Stimulated activated CD4-positive, alpha-beta T cell treated with anti-CD3 and anti-CD28 coated beads, Interleukin-4, amount 100 ng/mL, for 4 hours (primary cell): ENCODE measurements at regions not wholly inside any gene's neighbourhood (a gene's known extent, or its start where the extent isn't known, plus 50 kb on each side); places are given as distances from the start of the nearest gene placed in this dataset.

Experiments used
- DNase-seq, 2 experiments: peaks; one replicate each; pipeline ENCODE4 v3.0.0-alpha.2; 2020

DNA sequence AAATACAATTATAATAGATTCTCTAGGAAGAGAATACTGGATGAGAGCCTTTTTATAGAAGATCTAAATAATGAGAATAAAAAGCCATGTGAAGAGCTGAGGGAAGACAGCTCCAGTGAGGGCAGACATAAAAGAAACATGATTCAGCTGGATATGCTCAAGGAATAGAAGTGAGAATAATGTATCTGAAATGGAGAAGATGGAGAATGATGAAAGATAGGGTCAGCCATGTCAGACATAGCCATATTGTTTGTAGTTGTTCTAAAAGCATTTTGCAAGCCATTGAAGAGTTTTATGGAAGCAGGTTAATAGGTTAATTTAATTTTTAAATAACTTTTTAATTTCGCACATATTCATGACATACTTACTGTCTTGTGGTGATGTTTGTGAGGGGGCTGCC is 713.5 kb upstream of the ARPP21 start:
- no peak for DNase-seq

DNA sequence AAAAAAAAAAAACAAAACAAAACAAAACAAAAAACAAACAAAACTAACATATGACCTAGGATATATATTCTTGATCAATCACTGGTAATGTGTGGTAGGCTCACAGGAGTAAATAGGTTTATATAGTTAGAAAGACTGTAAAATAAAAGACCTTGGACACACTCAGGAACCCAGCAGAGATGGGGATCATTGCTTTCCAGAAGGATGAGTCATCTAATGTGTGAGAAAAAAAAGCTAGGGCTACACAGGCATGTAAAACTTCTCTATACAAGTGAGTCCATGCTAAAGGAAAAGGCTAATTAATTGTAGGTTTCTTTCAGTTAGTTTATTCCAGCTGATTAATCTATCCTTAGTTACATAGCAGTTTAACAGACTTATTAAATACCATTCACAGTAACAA is 710.3 kb upstream of the ARPP21 start:
- DNase-seq: no peak

DNA sequence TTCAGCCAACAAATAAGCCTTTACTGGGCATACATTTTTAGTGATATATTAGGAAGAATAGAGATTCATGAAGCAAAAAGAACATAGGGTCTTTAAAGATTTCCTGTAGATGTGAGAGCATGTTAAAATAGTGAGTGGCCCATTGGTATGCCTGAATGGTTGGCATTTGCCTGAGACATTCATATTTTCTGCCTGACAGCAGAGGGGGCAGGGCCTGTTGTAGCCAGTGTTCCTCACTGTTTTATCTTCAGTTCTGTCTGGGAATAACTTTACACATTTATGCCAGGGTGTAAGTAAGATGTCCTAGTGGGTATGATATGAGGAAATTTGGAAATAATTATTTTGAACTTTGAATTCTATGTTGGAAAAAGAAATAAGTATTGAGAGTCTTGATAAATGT is 704.7 kb upstream of the ARPP21 start:
- DNase-seq: no peak

DNA sequence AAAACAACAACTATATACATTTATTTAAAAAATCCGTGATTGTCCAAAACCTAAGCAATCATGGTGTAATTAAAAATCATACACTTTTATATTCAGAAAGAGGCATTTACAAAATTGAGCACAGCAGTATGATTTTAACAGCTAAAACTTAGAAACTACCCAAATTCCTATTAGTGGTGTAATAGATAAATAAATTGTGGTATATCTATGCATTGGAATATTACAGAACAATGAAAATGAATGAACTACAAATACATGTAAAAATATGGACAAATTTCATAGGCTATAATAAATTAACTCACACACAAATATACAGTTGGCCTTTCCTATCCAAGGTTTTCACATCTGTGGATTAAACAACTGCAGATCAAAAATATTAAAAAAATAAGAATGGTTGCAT is 700.5 kb upstream of the ARPP21 start:
- DNase-seq: no peak

GRCh38 chr3:34942256-34942655 is 697.1 kb upstream of the ARPP21 start:
- no peak for DNase-seq

DNA sequence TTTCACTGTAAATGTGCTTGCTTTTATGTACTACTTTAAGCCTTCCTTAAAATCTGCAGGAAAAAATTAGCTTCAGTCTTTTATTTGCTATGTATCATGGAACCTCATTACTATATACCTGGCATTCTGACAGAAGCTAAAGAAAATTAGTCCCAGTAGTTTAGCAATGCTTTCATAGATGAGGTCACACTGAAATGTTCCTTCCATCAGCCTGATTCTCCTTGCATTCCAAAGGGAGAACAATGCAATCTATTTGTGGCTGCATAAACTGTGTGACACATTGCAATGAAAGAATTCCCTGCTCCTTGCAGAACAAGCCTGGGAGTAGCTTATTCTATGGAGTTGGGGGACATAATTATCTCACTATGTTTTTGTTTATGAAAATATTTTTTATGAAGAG is 691.5 kb upstream of the ARPP21 start:
- DNase-seq: no peak

- no peak for DNase-seq
These were observed 690.8 kb upstream of the ARPP21 start for GRCh38 chr3:34948517-34948916.

DNA sequence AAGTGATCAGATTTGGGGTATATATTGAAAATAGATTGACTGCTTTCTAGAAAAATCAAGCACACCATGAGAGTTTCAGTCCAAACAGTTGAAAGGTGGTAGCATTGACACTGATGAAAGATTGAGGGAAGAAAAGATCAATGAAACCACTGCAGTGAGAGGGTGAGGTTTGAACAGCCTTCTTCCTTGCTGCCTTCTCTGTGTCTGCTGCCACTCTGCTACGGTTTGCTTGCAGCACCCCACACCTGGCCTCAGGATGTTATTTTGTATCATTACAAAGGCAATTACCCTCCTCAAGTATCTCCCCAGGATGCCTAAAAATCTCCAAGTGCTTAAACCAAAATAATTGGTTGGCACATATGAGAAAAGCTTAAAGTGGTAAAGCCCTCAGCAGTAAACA is 683.6 kb upstream of the ARPP21 start:
- DNase-seq: no peak

GRCh38 chr3:34956511-34956910 is 682.8 kb upstream of the ARPP21 start:
- no peak for DNase-seq

DNA sequence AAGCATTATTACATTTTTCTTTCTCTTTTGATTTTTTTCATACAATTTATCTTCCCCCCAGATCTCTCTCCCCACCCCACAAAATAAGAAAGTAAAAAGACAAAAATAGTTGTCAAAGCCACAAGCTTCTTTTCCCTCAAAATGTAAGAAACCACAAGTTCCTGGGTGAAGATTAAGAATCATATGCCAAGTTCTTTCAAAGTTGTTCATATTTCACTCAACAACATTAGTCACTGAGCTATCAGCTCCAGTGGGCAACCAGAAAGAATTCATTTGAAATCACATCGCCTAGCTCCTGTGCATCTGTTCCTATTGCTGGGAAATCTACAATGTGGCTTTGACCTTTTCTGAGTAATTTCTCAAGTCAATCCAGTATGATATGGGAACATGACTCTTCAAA is 681.6 kb upstream of the ARPP21 start:
- no peak for DNase-seq

- no peak for DNase-seq
These were observed 669.8 kb upstream of the ARPP21 start for GRCh38 chr3:34969513-34969912.

GRCh38 chr3:34972481-34972880 is 666.8 kb upstream of the ARPP21 start:
- DNase-seq: no peak

- DNase-seq: no peak
These were observed 665.7 kb upstream of the ARPP21 start for GRCh38 chr3:34973586-34973985.

GRCh38 chr3:34983631-34984030 is 655.7 kb upstream of the ARPP21 start:
- DNase-seq: no peak

GRCh38 chr3:34988296-34988695 is 651.0 kb upstream of the ARPP21 start:
- no peak for DNase-seq

DNA sequence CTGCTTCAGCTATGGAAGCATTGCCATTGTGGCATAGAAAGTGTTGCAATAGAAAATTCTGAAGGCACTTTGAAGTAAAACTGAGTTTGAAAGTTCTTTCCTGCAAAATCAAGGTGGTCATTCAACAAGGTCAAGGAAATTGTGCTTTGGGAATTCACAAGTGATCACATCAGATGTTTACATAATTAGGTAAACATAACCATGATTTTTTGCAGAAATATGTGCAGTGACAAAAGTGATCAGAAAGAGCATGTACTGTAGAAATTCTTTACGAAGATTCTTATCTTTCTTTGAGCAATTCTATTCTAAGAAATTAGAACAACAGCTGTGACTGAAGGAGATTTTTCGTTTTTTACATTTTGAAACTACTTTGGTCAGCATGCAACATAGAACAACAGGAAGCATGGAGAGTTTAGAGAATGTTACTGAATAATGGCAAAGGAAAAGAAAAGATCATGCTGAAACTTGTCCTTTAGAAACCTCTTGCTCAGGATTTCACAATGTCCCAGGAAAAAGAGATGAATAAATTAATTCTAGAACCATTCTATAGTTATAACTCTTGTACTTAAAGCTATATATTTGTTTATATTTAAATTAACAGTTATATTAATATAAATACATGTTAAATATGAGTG is 643.4 kb upstream of the ARPP21 start:
- DNase-seq: no peak

GRCh38 chr3:34998902-34999301 is 640.4 kb upstream of the ARPP21 start:
- no peak for DNase-seq

DNA sequence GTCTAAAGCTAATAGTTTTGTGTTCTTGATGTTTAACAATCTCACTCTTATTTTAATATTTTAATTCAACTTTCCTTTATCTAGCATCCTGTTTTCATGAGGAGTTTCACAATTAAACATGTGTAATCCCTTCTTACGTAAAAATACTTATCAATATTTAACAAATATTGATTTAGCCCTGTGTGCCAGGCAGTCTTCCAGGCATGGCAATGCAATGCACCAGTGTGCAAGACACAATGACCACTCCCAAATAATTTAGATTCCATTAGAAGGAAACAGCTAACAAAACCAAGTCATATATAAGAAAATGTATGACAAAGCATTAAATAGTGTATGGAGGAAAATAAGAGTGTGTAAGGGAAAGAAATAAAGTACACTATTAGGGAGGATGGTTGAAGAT is 627.1 kb upstream of the ARPP21 start:
- DNase-seq: no peak

GRCh38 chr3:35028157-35028556 is 611.2 kb upstream of the ARPP21 start:
- no peak for DNase-seq

- no peak for DNase-seq
These were observed 596.9 kb upstream of the ARPP21 start for GRCh38 chr3:35042210-35042991.

- DNase-seq: no peak
These were observed 596.3 kb upstream of the ARPP21 start for GRCh38 chr3:35043040-35043439.

- no peak for DNase-seq
These were observed 595.1 kb upstream of the ARPP21 start for GRCh38 chr3:35044190-35044589.

- no peak for DNase-seq
These were observed 594.2 kb upstream of the ARPP21 start for GRCh38 chr3:35045118-35045517.

GRCh38 chr3:35064761-35065160 is 574.6 kb upstream of the ARPP21 start:
- DNase-seq: no peak

- DNase-seq: no peak
These were observed 573.4 kb upstream of the ARPP21 start for GRCh38 chr3:35065891-35066290.
